Activated naive CD8-positive, alpha-beta T cell treated with anti-CD3 and anti-CD28 coated beads for 36 hours (primary cell): ENCODE measurements at regions not wholly inside any gene's neighbourhood (a gene's known extent, or its start where the extent isn't known, plus 50 kb on each side); places are given as distances from the start of the nearest gene placed in this dataset.

Experiments
- DNase-seq: peaks from one replicate; pipeline ENCODE4 v3.0.0; 2021
- H3K27ac Mint-ChIP-seq: one replicate; pipeline ENCODE4 v1.8.0; 2022; ENCODE audit warnings: mild to moderate bottlenecking, moderate library complexity, mixed read lengths
- H3K27me3 Mint-ChIP-seq: one replicate; pipeline ENCODE4 v1.8.0; 2022; ENCODE audit warnings: mild to moderate bottlenecking, mixed read lengths
- H3K36me3 Mint-ChIP-seq: one replicate; pipeline ENCODE4 v1.8.0; 2021; ENCODE audit warnings: mild to moderate bottlenecking, mixed read lengths
- H3K4me1 Mint-ChIP-seq: one replicate; pipeline ENCODE4 v1.8.0; 2021; ENCODE audit warnings: mixed read lengths
- H3K4me3 Mint-ChIP-seq: one replicate; pipeline ENCODE4 v1.8.0; 2022; ENCODE audit warnings: mild to moderate bottlenecking, moderate library complexity, mixed read lengths
- H3K9me3 Mint-ChIP-seq: one replicate; pipeline ENCODE4 v1.8.0; 2022; ENCODE audit warnings: mixed read lengths

DNA sequence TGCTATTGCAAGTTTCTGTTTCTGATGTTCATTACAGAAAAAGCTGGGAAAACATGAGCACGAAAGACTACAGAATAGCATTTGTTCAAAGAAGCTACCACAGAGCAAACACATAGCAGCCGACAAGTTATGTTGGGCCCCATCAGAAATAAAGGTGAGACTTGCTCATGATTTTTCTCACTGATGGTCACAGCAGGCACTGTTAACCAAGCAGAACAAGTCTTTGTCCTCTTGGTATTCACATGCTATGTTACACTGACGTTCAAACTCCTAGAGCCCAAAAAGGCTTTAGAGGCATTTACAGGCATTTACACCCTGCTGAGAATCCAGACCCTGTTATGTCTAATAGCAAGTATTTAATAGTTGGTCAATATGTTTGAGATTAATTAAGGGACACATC is 235.0 kb upstream of the HNMT start:
- no peak overlapping the region for H3K27ac Mint-ChIP-seq
- no peaks in the 10 kb centered on the region for H3K4me1 Mint-ChIP-seq
- DNase-seq = no peak
- no peaks in the 10 kb centered on the region for H3K36me3 Mint-ChIP-seq
- H3K27me3 Mint-ChIP-seq = no peaks in the 10 kb centered on the region
- no peak overlapping the region for H3K4me3 Mint-ChIP-seq
- H3K9me3 Mint-ChIP-seq = peaks cover 3% of the 10 kb centered on the region

DNA sequence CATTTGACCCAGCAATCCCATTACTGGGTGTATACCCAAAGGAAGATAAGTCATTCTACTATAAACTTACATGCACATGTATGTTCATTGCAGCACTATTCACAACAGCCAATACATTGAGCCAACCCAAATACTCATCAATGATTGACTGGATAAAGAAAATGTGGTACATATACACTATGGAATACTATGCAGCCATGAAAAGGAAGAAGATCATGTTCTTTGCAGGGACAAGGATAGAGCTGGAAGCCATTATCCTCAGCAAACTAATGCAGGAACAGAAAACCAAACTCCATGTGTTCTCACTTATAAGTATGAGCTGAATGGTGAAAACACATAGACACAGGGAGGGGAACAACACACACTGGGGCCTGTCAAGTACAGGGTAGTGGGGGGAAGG is 226.7 kb upstream of the HNMT start:
- H3K27me3 Mint-ChIP-seq = no peaks in the 10 kb centered on the region
- no peak overlapping the region for H3K27ac Mint-ChIP-seq
- no peaks in the 10 kb centered on the region for H3K4me1 Mint-ChIP-seq
- H3K4me3 Mint-ChIP-seq = no peak overlapping the region
- no peaks in the 10 kb centered on the region for H3K36me3 Mint-ChIP-seq
- no peaks in the 10 kb centered on the region for H3K9me3 Mint-ChIP-seq
- no peak for DNase-seq

DNA sequence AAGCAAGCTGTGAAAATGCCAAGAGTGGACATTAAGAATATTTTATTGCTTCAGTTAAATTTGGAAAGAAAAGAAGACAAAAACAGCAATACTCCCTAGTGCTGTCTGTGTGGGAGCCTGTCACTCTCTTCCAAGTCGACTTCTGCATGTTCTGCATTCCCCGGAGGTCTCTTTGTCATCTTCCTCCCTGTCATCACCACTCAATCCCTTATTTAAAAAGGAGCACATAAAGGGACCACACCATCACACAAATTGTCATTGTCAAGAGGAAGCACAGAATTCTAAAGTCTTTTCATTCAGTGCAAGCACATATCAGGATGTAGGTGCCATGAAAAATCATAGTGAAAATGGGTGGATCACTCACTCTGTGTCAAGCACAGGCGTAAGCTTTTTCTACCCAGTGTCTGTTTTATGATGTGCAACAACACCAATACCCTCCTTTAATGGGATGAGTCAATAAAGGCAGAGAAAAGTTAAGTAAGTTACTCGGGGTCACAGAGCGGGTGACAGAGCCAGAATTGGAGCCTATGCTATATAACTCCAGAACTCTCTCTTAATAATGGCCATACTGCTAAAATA is 222.4 kb upstream of the HNMT start:
- no peaks in the 10 kb centered on the region for H3K4me1 Mint-ChIP-seq
- no peaks in the 10 kb centered on the region for H3K27me3 Mint-ChIP-seq
- no peak for DNase-seq
- no peaks in the 10 kb centered on the region for H3K9me3 Mint-ChIP-seq
- H3K27ac Mint-ChIP-seq = no peak overlapping the region
- H3K4me3 Mint-ChIP-seq = no peak overlapping the region
- no peaks in the 10 kb centered on the region for H3K36me3 Mint-ChIP-seq

DNA sequence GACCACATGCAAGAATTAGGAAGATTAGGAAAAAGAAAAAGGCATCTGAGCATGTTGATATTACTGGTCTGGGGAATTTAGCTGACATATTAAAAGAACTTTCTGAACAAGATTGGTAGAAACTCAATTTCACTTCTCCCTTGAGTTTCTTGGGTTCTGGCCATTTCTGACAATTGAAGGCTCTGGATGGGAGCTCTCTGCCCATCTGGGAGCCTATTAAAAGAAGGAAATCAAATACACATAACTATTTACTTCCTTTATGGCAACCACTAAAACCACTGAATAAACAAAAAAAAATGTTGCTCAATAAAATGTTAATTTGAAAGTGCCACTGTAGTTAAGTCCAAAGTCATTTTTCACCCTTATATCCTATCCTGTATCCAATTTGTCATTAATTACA is 216.8 kb upstream of the HNMT start:
- no peak overlapping the region for H3K4me3 Mint-ChIP-seq
- H3K27me3 Mint-ChIP-seq = no peaks in the 10 kb centered on the region
- no peaks in the 10 kb centered on the region for H3K4me1 Mint-ChIP-seq
- no peak for DNase-seq
- no peaks in the 10 kb centered on the region for H3K36me3 Mint-ChIP-seq
- no peak overlapping the region for H3K27ac Mint-ChIP-seq
- H3K9me3 Mint-ChIP-seq = no peaks in the 10 kb centered on the region

DNA sequence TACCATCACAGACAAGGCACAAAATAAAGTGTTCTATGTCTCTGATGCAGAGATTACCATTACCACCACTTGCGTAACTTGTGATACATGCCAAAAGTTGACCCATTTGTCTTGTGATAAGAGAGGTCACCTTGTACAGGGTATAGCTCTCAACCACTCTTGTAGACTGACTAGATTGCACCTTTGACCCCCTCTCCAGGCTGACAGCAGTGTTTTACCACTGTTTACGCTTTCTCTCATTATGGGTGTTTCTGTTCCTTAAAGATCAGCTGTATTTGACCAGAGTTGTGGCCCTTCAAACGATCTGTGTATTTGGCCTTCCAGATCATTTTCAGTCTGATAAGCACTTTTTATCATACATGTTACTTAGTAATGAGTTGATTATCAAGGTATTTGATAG is 215.7 kb upstream of the HNMT start:
- Mint-ChIP-seq H3K4me3 (no peak overlapping the region), H3K27ac (no peak overlapping the region), H3K9me3 (no peaks in the 10 kb centered on the region), H3K36me3 (no peaks in the 10 kb centered on the region), H3K27me3 (no peaks in the 10 kb centered on the region), H3K4me1 (no peaks in the 10 kb centered on the region)
- DNase-seq = no peak

DNA sequence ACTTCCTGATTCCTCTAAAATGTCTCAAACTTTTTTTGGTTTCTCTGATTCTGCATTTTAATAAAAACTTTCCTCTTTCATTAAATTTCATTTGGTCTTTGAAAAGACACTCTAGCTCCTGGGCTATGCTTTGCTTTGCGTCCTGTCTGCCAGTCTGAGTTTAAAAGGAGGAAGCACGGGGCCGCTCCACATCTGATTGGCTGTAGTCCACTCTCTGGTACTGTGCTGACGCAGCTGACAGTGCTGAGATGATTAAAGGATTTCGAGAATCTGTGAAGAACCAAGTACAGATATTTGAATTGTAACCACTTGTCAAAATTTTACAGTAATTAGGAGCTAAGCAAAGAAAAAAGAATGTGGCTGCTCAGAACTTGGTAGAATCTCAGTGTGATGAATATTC is 199.6 kb upstream of the HNMT start:
- H3K4me3 Mint-ChIP-seq = no peak overlapping the region
- H3K9me3 Mint-ChIP-seq = peaks cover 12% of the 10 kb centered on the region
- DNase-seq = no peak
- H3K27ac Mint-ChIP-seq = no peak overlapping the region
- no peaks in the 10 kb centered on the region for H3K4me1 Mint-ChIP-seq
- no peaks in the 10 kb centered on the region for H3K36me3 Mint-ChIP-seq
- no peaks in the 10 kb centered on the region for H3K27me3 Mint-ChIP-seq

DNA sequence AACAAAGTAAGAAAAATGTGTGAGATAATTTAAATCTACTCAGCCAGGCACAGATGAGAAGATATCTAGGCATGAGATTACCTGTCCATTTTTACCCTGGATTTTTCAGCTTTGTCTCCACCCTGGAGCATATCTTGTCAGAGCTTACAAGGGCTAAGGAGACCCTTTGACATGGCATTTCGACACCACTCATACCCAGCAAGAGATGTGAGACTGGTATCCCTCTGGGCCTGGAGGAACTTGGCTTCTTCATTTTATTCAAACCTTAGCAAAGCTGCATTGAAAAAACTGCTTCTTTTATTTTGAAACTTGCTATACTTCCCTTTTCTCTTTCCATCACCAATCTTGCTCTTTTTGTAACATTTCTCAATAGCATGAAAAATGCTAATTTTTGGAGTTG is 194.9 kb upstream of the HNMT start:
- Mint-ChIP-seq H3K4me1 (no peaks in the 10 kb centered on the region), H3K27ac (no peak overlapping the region), H3K27me3 (no peaks in the 10 kb centered on the region), H3K4me3 (no peak overlapping the region), H3K36me3 (no peaks in the 10 kb centered on the region), H3K9me3 (no peaks in the 10 kb centered on the region)
- DNase-seq = no peak

DNA sequence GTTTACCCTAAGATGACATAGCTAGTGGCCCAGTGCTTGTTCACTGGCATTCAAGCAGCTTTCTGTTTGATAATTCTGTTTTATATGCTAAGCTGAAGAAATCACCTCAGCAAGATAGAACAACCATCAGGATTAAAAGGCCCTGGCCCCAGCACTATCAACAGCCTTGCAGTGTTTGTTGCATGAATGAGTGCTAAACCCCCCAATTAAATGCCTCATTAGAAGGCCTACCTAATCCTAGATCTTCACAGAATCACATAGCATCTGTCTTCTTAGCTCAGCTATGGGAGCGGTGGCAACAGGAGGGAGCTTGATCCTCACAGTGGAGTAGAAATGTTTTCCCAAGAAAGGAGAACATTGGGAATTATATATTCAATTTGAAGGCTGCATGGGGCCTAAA is 194.1 kb upstream of the HNMT start:
- H3K36me3 Mint-ChIP-seq = no peaks in the 10 kb centered on the region

DNA sequence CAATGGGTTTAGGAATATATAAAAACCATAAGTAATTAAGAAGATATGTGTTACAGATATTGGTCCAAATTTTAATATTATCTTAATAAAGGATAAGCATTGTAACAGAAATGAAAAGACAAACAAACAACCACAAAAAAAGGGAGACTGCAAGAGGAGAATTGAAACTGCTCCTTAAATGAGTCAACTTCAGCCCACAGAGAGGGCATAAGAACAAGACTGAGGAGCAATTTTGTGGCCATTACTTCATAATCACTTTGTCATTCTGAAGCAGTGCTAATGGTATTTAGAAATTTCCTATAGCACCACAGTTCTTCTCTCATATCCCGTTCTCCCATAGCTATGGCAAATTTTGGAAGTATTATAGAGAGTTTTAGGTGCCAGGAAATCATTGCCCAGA is 193.2 kb upstream of the HNMT start:
- Mint-ChIP-seq H3K4me3 (no peak overlapping the region), H3K36me3 (no peaks in the 10 kb centered on the region), H3K4me1 (no peaks in the 10 kb centered on the region), H3K27me3 (no peaks in the 10 kb centered on the region), H3K9me3 (peaks cover 3% of the 10 kb centered on the region), H3K27ac (no peak overlapping the region)
- no peak for DNase-seq

More for the DNA sequence above, 194.1 kb upstream of the HNMT start:
- Mint-ChIP-seq H3K27me3 (no peaks in the 10 kb centered on the region), H3K4me3 (no peak overlapping the region), H3K27ac (no peak overlapping the region), H3K4me1 (no peaks in the 10 kb centered on the region), H3K9me3 (peaks cover 3% of the 10 kb centered on the region)
- DNase-seq = no peak

DNA sequence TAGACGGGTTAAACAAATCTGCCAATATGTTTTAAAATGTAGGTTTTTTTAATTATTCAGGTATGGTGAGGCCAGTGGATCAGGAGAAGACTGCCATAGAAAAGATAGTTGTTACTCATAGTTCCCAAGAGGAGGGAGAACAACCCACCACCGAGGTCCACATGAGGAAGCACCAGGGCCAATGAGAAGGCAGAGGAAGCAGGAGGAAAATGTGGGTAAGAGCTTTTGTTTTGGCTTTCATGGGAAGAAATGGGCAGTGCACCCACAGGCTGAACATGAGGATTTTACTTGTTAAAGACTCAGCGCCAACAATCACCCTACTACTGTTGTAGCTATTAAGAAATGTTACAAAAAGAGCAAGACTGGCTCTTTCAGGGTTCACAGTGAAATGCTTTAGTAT is 191.8 kb upstream of the HNMT start:
- no peak overlapping the region for H3K4me3 Mint-ChIP-seq
- H3K27me3 Mint-ChIP-seq = no peaks in the 10 kb centered on the region
- H3K27ac Mint-ChIP-seq = no peak overlapping the region
- peaks cover 3% of the 10 kb centered on the region for H3K9me3 Mint-ChIP-seq
- H3K4me1 Mint-ChIP-seq = no peaks in the 10 kb centered on the region
- H3K36me3 Mint-ChIP-seq = no peaks in the 10 kb centered on the region
- DNase-seq = no peak

DNA sequence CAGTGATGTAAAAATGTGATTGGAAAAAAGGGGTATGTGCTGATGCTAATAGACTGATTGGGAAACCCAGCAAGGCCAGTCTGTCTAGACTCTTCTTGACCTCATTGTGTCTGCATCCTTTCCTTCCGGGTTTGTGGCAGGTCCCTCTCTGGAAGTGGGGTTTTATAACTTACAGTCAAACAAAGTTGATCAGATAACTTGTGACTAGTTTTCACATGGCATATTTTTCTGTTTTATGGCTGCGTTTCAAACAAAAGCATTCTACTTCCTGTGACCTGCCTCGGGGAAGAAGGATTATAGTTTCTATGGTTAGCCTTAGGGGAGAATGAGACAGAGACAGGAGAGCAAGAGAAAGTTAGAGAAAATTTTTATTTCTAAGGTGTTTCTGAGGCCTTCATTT is 188.7 kb upstream of the HNMT start:
- H3K4me1 Mint-ChIP-seq = no peaks in the 10 kb centered on the region
- DNase-seq = no peak
- H3K36me3 Mint-ChIP-seq = no peaks in the 10 kb centered on the region
- H3K27ac Mint-ChIP-seq = no peak overlapping the region
- H3K27me3 Mint-ChIP-seq = no peaks in the 10 kb centered on the region
- no peak overlapping the region for H3K4me3 Mint-ChIP-seq
- H3K9me3 Mint-ChIP-seq = peaks cover 3% of the 10 kb centered on the region

DNA sequence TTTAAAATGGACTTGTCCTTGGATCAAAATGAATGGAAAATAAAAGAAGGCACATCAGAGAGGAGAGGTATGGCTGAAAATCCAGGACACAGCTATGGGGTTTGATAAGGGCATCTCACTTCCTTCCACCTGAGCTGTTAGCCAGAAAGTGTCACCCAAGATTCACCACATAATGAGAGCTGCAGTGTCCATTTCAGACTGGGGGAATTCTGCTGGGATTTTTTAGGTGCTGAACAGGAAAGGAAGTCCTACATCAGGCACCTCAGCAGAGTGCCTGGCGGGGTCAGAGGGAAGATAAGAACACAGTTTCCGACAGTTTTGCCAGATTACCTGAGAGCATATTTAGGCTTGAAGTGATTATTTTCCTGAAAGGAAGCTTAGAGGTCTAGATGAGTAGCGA is 187.6 kb upstream of the HNMT start:
- no peak for DNase-seq
- Mint-ChIP-seq H3K9me3 (peaks cover 3% of the 10 kb centered on the region), H3K27ac (no peak overlapping the region), H3K36me3 (no peaks in the 10 kb centered on the region), H3K4me3 (no peak overlapping the region), H3K27me3 (no peaks in the 10 kb centered on the region), H3K4me1 (no peaks in the 10 kb centered on the region)

DNA sequence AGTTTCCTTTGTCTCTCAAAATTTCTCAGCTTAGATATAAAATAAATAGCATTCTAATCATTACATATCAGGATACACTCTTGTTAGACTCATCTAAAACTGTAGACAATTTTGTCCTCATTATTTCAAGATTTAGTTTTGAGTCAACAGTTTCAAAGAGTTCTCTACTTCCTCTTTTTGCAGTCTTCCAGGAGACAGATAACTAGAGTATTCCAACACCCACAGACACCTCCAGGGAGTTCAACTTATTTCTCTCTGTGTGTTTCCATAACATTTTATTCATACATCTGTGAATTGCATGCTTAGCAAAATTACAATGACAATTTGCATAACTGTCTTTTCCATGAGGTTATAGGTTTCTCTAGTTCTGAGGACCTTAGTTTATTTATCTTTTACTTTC is 166.6 kb upstream of the HNMT start:
- no peaks in the 10 kb centered on the region for H3K4me1 Mint-ChIP-seq
- H3K36me3 Mint-ChIP-seq = peaks cover 1% of the 10 kb centered on the region

DNA sequence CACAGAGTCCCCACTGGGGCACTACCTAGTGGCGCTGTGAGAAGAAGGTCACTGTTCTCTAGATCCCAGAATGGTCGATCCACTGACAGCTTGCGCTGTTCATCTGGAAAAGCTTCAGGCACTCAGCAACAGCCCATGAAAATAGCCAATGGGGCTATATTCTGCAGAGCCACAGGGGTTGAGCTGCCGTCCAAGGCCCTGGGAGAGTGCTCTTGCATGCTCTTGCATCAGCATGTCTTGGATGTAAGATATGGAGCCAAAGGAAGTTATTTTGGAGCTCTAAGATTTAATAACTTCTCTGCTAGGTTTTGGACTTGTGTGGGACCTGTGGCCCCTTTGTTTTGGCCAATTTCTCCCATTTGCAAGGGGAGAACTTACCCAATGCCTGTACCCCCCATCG is 164.7 kb upstream of the HNMT start:
- H3K9me3 Mint-ChIP-seq = peaks cover 5% of the 10 kb centered on the region
- no peaks in the 10 kb centered on the region for H3K27me3 Mint-ChIP-seq
- no peak overlapping the region for H3K4me3 Mint-ChIP-seq
- H3K4me1 Mint-ChIP-seq = no peaks in the 10 kb centered on the region
- peaks cover 1% of the 10 kb centered on the region for H3K36me3 Mint-ChIP-seq
- no peak for DNase-seq
- no peak overlapping the region for H3K27ac Mint-ChIP-seq

More for the DNA sequence above, 166.6 kb upstream of the HNMT start:
- peaks cover 5% of the 10 kb centered on the region for H3K9me3 Mint-ChIP-seq
- H3K27me3 Mint-ChIP-seq = no peaks in the 10 kb centered on the region
- H3K4me3 Mint-ChIP-seq = no peak overlapping the region
- H3K27ac Mint-ChIP-seq = no peak overlapping the region
- DNase-seq = no peak

DNA sequence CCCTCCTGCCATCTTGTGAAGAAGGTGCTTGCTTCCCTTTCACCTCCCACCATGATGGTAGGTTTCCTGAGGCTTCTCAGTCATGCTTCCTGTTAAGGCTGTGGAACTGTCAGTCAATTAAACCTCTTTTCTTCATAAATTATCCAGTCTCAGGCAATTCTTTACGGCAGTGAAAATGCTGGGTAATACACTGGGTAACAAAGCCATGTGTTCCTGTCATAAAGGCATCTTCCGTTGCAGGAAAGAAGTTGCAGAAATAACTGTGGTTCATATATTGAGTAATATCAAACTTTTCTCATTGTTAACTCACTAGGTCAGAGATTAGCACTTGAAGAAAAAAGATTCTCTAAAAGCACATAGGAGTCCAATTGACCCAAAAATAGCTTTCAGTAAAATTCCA is 163.9 kb upstream of the HNMT start:
- Mint-ChIP-seq H3K4me3 (no peak overlapping the region), H3K4me1 (no peaks in the 10 kb centered on the region), H3K27me3 (no peaks in the 10 kb centered on the region), H3K36me3 (peaks cover 1% of the 10 kb centered on the region), H3K27ac (no peak overlapping the region), H3K9me3 (peaks cover 5% of the 10 kb centered on the region)
- DNase-seq = no peak

DNA sequence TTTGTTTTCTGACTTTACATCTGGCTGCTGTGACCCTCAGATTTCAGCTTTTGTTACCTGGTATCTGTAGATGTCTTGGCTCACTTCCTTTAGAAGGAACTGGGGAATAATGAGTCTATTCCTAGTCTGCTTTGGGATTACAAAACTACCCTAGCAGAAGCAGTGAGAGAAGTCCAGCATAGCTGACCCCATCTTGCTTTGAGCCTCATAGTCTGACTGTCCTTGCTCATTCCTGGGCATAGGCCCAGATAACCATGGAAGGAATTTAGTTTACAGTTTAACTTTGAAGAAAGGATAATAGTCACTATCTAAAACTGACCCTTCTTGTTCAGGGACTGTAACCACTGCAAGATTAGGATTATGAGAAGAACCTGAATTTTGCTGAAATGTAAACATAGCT is 163.0 kb upstream of the HNMT start:
- Mint-ChIP-seq H3K4me1 (no peaks in the 10 kb centered on the region), H3K27ac (no peak overlapping the region), H3K27me3 (no peaks in the 10 kb centered on the region), H3K4me3 (no peak overlapping the region), H3K9me3 (peaks cover 5% of the 10 kb centered on the region), H3K36me3 (peaks cover 1% of the 10 kb centered on the region)
- no peak for DNase-seq

DNA sequence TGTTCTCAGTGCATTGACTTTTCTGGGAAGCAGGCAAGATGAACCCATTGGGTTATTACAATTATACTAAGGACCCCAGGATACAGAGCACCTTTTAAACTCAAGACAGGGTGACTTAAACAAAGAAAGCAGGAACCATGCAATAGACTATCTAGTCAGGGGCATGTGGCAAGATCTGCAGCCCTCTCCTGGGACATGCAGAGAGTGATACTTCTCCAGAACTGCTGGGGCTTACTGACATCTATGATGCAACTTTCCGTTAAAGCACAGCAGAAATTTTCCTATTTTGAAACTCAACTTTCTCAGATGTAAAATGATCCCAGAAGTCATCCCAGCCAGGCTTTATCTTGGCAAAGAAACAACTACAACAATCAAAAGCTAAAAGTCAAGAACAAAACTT is 162.2 kb upstream of the HNMT start:
- no peaks in the 10 kb centered on the region for H3K27me3 Mint-ChIP-seq
- no peaks in the 10 kb centered on the region for H3K4me1 Mint-ChIP-seq
- H3K27ac Mint-ChIP-seq = no peak overlapping the region
- no peak for DNase-seq
- no peak overlapping the region for H3K4me3 Mint-ChIP-seq
- peaks cover 1% of the 10 kb centered on the region for H3K36me3 Mint-ChIP-seq
- peaks cover 5% of the 10 kb centered on the region for H3K9me3 Mint-ChIP-seq
